HG03103 (cell line): ENCODE measurements at regions not wholly inside any gene's neighbourhood (a gene's known extent, or its start where the extent isn't known, plus 50 kb on each side); places are given as distances from the start of the nearest gene placed in this dataset.

Source experiments
- ATAC-seq: cut with Tn5 transposase; IDR thresholded peaks from one replicate; pipeline ENCODE4 v1.9.1; 2021; ENCODE audit warnings: low read depth; ENCODE audit not compliant: unreplicated experiment

DNA sequence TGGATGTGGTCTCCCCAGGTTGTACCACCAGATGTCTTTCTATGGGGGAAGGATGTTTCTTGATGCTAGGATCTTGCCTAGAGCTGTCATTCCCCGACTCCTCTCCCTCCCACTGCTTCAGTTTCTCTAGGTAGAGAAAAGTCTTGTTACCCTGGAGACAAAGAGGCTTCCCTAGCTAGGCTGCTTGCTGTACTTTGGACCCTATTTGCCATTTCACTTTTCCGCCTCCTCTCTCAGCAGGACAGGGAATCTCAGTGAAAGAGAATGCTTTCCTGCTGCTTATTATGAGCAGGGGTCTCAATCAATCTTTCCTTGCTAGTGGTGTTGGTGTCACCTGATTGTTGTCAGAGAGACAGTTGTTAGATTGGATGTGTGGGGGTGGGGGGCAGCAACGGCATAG, 818.8 kb upstream of the GYPC start:
- no peak for ATAC-seq

DNA sequence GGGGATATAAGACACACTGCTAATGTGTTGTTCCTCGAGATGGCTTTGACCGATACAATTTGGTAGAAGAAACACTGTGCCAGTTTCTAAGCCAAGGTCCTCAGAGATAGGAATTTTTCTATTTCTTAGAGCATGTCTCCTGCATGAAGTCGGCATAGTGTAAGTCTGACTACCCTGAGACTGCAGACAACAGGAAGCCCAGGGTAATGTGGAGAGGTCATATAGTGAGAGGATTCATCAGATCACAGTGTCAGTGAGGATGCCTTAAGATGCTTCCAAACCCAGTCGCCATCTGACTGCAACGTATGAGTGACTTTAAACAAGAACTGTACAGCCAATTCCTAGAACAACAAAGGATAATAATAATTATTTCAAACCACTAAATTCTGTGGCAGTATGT, 818.3 kb upstream of the GYPC start:
- ATAC-seq: no peak

DNA sequence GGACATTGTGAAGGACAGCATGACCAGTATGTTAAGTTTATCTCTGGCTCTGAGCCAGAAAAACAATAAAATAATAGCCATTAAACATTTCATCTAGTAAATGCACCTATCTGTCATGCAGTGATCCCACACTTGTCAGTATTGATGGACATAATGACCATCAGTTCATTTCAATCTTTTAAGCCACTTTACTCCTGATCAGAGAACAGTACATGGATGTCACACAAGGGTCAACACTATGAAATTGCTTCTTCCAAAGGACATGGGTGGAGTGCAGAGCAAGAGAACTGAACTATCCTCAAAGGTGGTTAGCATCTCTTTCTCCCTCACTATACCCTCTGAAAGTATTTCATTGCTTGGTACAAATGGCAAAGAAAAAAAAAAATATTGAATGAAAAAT, 816.0 kb upstream of the GYPC start:
- no peak for ATAC-seq

DNA sequence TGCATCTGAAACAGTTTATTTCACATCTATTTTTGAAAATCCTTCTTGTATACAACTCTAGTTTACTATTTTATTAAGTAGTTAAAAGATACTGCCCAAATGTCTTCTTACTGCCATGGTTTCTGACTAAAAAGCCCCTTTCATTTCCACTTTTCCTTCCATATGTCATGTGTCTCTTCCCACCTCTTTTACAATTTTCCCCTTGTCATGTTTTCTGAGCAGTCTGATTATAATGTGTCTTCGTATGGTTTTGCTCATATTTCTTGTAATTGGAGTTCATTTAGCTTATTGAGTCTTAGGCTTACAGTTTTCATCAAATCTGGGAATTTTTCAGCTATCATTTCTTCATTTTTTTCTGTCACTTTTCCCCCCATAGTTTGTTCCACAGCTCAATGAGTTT, 813.9 kb upstream of the GYPC start:
- no peak for ATAC-seq

DNA sequence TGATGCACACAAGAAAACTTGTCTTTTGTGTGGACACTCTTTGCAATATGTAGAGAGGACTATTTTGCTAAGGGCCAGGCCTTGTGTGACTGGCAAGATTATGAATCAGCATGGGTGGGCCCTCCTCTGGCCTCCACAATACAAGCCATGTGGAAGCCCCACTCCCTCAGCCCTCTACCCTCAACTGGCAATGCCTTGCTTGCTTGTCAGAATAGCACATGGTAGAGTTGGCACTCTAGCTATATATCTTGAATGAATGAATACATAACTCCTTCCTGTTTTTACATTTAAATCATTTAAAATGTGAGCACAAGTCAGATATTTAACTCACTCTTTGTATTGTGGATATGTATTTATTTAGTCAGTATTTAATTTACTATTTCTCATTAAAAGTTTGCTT, 805.4 kb upstream of the GYPC start:
- no peak for ATAC-seq

DNA sequence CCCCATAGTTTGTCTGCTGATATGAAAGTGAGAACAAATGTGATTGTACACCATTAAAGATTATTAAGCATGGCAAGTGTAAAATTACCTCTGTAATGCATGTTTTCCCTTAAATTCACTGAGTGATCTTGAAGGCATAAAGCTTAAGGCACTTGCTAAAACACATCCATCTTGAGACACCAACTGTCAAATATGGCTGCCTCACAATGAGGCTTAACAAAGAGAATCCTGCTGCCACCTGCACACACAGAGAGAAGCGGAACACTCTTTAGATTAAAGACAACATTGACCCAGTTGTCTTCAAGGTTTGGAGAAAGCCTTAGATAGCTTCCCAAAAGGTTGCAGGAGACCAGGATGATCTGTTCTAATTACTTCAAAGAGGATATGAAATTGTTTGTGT, 803.6 kb upstream of the GYPC start:
- no peak for ATAC-seq

DNA sequence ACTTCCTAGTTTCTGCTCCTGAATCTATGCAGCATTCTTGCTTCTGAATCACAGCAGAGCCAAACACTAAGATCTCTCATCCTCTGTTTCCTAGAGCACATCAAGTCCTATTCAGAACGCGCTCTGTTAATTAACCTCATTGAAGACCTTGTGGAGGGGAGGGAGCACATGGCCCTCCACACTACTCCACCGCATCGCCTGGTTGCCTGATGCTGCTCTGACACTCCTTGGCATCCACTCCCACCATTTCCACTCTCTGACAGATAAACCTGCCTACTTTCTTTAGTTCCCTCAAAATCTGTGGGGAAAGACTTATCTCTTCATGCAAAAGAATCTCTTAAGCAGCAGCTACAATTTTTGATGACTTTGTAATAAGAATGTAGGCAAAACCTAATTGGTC, 802.3 kb upstream of the GYPC start:
- ATAC-seq: no peak

DNA sequence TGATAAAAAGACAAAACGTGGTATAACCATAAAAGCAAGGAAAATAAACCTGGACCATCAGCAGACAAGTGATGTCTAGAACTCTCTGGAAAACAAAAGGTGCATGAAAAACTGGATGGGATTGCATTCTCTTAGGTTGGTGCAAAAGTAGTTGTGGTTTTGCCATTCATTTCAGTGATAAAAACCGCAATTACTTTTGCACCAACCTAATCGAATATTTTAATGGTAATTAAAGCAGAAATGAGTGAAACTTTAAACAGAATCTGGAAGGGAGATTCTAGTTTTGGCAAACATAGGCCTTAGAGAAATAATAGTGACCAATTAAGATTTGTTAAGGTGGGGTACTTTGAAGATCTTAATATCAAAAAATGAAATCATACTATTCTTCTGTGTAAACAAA, 800.8 kb upstream of the GYPC start:
- ATAC-seq: no peak

DNA sequence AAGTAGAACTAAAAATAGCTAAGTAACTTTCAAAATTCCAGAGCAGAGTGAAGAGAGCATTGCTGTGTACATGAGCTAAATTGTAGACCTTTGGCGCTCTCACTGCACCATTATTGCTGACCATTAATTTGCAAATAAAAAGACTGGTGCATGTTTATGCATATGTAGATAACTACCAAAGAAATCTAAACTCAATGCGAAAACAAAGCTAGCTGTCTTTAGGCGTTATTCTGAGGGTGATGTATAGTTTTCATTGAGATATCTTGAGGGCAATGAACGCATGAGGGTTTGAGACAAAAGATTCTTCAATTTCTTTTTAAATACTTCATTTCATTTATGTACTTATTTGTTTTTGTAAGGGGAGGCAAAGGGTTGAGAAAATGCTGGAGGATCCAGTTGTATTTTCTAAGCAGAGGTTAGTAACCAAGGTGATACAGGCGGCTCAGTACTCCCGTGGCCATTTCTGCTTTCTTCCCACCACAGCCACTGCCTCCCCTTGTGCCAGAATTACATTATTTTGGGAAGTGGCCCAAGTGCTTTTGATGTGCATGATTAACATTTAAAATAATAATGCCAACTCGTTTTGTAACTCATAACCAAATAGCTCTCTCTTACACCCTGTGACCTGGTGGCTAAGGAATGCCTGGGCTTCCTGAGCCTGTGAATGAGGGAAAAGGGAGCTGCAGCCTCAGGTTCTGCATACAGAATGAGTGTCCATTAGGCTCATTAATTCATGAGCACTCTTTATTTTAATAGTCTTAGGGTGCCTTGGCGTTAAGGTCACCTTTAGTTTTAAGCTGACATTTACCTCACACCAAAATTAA, 797.8 kb upstream of the GYPC start:
- no peak for ATAC-seq

DNA sequence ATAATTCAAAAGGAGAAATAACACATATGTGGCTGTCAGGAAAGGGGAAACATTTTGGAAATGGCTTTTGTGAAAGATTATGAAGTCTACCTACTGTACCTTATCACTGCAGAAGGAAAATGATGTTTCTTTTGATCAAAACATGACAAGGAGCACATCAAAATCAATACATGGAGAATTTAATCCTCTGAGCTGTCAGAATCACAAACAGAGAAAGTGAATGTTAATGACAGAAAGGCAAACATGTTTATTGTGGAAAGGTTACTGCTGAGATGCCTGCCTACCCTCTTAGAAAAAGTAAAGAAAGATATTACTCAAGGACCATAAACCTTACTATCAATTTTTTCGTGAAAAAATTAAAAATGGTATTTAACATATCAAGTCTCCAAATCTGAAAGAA, 794.5 kb upstream of the GYPC start:
- ATAC-seq: no peak

DNA sequence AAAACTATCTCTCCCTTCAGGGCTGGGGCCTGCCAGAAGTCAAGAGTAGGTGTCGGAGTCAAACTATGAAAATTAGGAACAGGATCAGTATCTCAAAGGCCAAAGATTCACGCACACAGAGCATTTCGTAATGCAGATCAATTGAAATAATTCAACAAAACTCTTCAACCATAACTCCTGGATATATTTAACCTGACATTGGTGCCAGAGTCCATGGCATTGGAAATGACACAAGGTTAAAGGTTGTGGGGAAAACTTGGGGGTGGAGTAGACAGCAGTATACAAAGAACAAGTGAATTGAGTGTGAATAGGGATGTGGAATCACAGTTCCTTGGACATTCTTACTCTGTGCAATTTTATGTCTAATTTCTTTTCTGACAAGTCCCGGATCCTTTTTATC, 788.0 kb upstream of the GYPC start:
- ATAC-seq: no peak

DNA sequence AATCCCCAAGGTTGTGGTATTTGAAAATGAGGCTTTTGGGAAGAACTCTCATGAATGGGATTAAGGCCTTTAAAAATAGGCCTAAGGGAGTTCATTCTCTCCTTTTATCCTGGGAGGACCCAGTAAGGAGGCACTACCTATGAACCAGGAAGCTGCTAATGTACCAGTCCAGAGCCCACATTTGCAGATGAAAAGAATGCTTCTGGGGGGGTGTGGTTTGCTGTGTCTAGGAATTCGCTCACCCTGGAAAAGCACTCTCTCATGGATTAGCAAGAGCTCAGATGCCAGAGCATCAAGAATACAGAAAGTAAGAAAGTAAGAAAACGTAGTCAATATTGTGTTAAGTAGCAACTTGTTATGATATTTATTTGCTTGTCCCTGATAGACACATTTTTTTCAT, 785.7 kb upstream of the GYPC start:
- ATAC-seq: no peak

DNA sequence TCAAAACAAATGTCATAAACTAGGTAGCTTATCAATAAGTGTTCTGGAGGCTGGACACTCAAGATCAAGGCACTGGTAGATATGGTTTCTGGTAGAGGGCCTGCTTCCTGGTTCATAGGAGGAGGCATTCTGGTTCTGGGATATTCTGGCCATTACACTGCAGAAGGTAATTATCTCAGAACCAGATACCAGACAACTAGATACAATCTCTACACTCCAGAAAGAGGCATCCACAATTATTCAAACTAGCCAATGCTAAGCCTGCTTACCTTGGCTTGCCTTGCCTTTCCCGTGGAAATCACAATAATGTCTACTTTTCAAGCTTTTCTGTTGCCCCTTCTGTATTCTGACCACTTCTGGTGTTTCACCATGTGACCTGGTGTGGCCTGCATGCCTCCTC, 785.2 kb upstream of the GYPC start:
- no peak for ATAC-seq

DNA sequence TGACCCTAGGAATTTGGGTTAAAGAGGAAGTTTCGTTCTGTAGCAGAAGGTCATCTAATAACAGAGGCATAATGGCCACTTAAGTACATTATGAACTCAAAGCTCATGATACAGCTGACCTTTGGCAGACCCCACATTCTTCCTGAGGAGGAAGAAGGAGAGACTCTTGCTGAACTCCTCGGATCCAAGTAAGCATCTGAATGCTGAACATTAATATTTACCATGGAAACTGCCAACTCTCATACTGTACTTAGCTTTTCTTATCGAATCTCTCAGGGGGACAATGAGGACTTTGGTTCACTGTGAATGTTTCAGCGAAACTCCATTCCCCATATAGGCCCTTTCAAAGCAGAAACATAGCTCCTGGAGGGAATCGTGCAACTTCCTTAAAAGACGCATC, 781.4 kb upstream of the GYPC start:
- ATAC-seq: no peak

DNA sequence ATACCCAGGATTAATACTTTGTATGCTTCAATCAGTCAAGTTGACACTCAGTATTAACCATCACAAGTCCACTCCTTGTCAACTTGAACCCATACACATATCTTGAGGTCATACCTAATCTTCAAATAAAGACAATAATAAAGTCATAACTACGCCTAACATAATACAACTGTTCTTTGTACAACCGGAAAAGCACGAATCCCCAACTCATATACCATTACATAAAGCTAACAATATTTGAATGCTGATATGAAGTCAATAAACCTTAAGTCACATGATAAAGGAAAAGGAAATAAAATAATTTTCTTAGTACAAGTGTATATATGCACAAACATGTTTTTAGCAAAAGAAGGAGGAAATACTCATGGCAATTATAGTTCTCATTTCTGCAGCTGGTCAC, 770.6 kb upstream of the GYPC start:
- ATAC-seq: no peak

DNA sequence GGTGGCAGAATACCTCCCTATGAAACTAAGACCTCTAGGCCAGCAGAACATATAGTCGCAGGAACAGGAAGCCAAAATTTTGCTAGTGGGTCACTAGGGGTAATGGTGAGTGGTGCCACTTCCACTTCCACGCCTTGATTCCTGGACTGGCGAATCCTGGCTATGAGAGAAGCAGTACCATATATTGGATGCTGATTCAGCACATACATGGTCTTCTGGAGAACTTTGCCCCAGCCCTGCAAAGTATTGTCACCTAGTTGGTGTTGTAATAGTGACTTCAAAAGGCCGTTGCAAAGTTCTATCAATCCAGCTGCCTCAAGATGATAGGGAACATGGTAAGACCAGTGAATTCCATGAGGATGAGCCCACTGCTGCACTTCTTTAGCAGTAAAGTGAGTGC, 769.8 kb upstream of the GYPC start:
- no peak for ATAC-seq

DNA sequence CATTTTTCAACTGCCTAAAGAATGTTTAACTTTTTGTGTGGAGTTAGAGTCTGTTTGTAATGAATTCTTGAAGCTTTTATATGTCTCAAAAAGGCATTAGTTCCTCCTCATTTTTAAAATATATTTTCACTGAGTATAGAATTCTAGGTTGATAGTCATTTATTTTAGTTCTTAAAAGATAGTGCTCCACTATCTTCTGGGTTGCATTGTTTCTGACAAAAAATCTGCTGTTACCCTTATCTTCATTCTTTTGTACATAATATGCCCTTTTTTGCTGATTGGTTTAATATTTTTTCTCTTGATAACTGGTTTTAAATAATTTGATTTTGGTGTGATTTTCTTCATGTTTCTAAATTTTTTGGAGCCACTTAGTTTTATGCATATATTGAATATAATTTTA, 754.7 kb upstream of the GYPC start:
- ATAC-seq: no peak

DNA sequence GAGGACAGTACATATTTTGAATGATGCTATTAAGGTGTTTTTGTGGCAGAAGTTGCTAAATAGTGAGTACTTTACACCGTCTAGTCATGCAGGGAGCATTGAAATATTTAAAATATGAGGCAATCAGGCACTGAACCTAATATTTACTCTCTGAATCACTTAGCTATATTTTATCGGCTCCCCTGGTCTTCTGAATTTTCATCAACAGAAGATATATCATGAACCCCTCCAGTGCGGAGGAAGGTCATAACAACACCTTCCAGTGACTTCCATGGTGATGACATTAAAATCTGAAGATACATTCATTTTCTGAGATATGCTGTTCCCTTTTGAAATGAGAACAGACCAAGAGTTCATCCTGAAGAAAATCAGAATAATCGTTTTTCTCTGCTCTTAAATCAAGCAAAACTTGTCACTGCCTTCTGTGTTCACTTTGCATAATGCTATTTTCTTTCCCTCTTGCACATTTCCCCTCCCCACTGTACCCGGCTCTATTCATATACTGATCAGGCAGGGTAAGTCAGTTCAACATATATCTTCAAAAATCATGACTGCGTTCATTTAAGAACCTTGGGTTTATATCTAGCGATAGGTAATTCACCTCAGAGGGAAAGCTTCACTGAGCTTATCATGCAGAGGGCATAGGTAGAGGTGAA, 729.9 kb upstream of the GYPC start:
- ATAC-seq: no peak

DNA sequence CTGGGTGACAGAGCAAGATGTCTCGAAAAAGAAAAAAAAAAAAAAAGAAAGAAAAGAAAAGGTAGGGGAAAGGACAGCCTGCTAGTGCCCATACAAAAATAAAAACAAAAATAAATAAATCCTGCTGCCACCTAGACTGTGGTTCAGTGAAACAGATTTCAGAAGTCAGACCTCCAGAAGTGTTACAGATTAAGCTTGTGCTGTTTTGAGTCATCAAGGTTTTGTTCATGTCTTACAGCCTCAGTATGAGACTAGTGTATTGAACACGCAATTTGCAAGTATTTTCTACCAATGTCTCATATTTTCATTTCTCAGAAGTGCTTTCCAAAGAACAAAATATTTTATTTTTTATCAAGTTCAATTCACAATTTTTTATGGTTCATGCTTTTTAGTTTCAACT, 720.4 kb upstream of the GYPC start:
- no peak for ATAC-seq

DNA sequence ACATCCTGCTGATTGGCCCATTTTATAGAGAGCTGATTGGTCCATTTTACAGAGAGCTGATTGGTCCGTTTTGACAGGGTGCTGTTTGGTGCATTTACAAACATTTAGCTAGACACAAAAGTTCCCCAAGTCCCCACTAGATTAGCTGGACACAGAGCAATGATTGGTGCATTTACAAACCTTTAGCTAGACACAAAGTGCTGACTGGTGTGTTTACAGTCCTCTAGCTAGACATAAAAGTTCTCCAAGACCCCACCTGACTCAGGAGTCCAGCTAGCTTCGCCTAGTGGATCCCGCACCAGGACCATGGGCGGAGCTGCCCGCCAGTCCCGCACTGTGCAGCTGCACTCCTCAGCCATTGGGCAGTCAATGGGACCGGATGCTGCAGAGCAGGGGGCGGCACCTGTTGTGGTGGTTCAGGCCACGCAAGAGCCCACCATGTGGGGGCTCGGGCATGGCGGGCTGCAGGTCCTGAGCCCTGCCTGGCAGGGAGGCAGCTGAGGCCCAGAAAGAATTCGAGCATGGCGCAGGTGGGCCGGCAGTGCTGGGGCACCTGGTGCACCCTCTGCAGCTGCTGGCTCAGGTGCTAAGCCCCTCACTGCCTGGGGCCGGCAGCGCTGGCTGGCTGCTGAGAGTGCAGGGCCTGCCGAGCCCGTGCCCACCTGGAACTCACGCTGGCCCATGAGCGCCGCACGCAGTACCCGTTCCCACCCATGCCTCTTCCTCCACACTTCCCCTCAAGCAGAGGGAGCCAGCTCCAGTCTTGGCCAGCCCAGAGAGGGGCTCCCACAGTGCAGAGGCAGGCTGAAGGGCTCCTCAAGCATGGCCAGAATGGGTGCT, 713.2 kb upstream of the GYPC start:
- ATAC-seq: no peak

DNA sequence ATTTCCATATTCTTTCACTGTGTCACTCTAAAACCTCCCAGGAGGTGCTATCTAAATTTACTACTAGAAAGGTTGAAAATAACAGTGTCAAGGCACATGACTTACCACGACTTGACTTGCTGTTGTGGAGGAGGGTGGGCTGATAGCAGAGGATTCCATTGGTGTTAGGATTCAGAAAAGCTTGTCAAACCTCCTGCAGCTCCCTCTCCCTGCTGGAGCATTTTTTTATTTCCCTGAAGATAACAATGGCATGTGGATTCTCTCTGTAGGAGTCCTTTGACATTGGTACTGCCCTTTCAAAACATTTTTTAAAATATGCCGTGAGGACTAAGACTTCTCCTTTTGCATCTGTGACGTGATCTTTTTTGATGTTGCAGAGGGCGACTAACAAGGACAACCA, 696.9 kb upstream of the GYPC start:
- ATAC-seq: no peak

DNA sequence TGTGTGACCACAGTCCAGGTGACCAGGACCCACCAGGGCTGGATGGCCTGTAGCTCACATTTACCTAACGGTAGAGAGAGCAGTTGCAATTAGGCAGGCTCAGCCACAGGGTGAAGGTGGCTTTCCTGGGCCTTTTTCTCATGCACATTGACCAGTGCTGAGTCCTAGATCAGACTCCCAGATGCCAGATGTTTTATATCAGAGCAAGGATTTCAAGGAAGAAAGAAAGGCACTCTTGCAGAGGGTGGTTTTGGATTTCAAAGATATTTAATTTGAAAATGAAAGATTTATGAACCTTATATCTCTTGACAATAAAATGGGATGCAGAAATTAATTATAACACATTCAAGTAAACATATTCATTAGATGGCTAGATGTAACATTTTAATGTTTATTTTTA, 694.2 kb upstream of the GYPC start:
- ATAC-seq: no peak
